NOMO-1 treated with dmso at 0.1 percent for 144 hours (cell line): ENCODE measurements at regions not wholly inside any gene's neighbourhood (a gene's known extent, or its start where the extent isn't known, plus 50 kb on each side); places are given as distances from the start of the nearest gene placed in this dataset.
"Not testable (repeated sequence)": the region's sequence is repeated elsewhere in the genome, so short reads cannot be mapped to it uniquely, and the experiment has no call there.

Experiments
- DNase-seq: peaks from one replicate; lab custom pipeline; 2025; ENCODE audit not compliant: unreplicated experiment; lab: John Stamatoyannopoulos, UW

GRCh38 chr1:207196135-207196534 is 92.1 kb downstream of the C4BPA start:
- DNase-seq: not testable (repeated sequence)

- DNase-seq: not testable (repeated sequence)
These were observed 97.5 kb downstream of the C4BPA start for GRCh38 chr1:207201534-207201933.

GRCh38 chr1:207202480-207202879 is 98.4 kb downstream of the C4BPA start:
- no peak for DNase-seq

GRCh38 chr1:207203541-207203940 is 99.5 kb downstream of the C4BPA start:
- no peak for DNase-seq

GRCh38 chr1:207205614-207206061 is 101.6 kb downstream of the C4BPA start:
- no peak for DNase-seq

- not testable (repeated sequence) for DNase-seq
These were observed 104.7 kb downstream of the C4BPA start for GRCh38 chr1:207208691-207209090.

- no peak for DNase-seq
These were observed 107.0 kb upstream of the CD55 start for GRCh38 chr1:207214453-207214852.

GRCh38 chr1:207217778-207218511 is 103.5 kb upstream of the CD55 start:
- no peak for DNase-seq

GRCh38 chr1:207218512-207219362 is 102.7 kb upstream of the CD55 start:
- DNase-seq: no peak

- no peak for DNase-seq
These were observed 101.2 kb upstream of the CD55 start for GRCh38 chr1:207219979-207220889.

- DNase-seq: no peak
These were observed 99.5 kb upstream of the CD55 start for GRCh38 chr1:207221934-207222351.

- no peak for DNase-seq
These were observed 98.3 kb upstream of the CD55 start for GRCh38 chr1:207223162-207223561.

GRCh38 chr1:207224666-207225065 is 96.8 kb upstream of the CD55 start:
- DNase-seq: no peak

- no peak for DNase-seq
These were observed 94.3 kb upstream of the CD55 start for GRCh38 chr1:207227131-207227630.

GRCh38 chr1:207228987-207229386 is 92.5 kb upstream of the CD55 start:
- DNase-seq: no peak

- DNase-seq: no peak
These were observed 91.0 kb upstream of the CD55 start for GRCh38 chr1:207230441-207230840.

GRCh38 chr1:207234690-207235089 is 86.8 kb upstream of the CD55 start:
- no peak for DNase-seq

- no peak for DNase-seq
These were observed 81.6 kb upstream of the CD55 start for GRCh38 chr1:207239874-207240273.

GRCh38 chr1:207240325-207241101 is 81.0 kb upstream of the CD55 start:
- no peak for DNase-seq
